GM12878 (cell line): ENCODE measurements at regions not wholly inside any gene's neighbourhood (a gene's known extent, or its start where the extent isn't known, plus 50 kb on each side); places are given as distances from the start of the nearest gene placed in this dataset.

Experiments
- ATAC-seq: fragments of 200-7000 bp; cut with Tn5 transposase; 3 replicates; pipeline ENCODE4 v1.9.1; 2020; ENCODE audit warnings: mild to moderate bottlenecking, moderate library complexity
- BruUV-seq: library from RNA; stranded (reverse); fragments of 400-500 nt; replicated peaks from 2 replicates; lab custom pipeline; 2021; lab: Mats Ljungman, UMichigan
- CTCF ChIA-PET: fragments of 300-600 bp; sonication (Branson Sonifier 250); formaldehyde crosslinking; extraction: SDS; loops from one replicate; lab custom pipeline; 2021; ENCODE audit warnings: inconsistent platforms; lab: Yijun Ruan, JAX
- POLR2A ChIA-PET: fragments of 350-600 bp; formaldehyde crosslinking; extraction: SDS; loops from one replicate; lab custom pipeline; 2021; ENCODE audit warnings: inconsistent platforms; lab: Charles Lee
- RAD21 ChIA-PET: fragments of 300-600 bp; sonication (Branson Sonifier 250); formaldehyde crosslinking; loops from one replicate; lab custom pipeline; 2023; ENCODE audit warnings: antibody characterized with exemption; ENCODE audit not compliant: unreplicated experiment; lab: Charles Lee
- SMC1A ChIA-PET: fragments of 300-600 bp; sonication (Branson Sonifier 250); formaldehyde crosslinking; loops from one replicate; lab custom pipeline; 2023; ENCODE audit not compliant: unreplicated experiment, uncharacterized antibody; lab: Charles Lee
- DNase-seq: peaks from one replicate; pipeline ENCODE4 v3.0.0-alpha.2; 2011; ENCODE audit warnings: low read depth, low spot score
- FAIRE-seq: peaks from 3 replicates; lab custom pipeline; 2011; peaks lifted over from hg19 to GRCh38; lab: Jason Lieb, UNC
- H2AFZ ChIP-seq: 2 replicates; pipeline ENCODE4 v1.6.0; 2011; ENCODE audit warnings: low read depth, low read length, control low read depth; ENCODE audit not compliant: control insufficient read depth
- H3K27ac ChIP-seq: 2 replicates; pipeline ENCODE4 v1.5.1; 2011; ENCODE audit warnings: control low read depth; ENCODE audit not compliant: control insufficient read depth, insufficient read depth
- H3K27me3 ChIP-seq, 2 experiments: replicated peaks in 1 of 2; 2 replicates each; pipeline versions ENCODE4 v1.6.0 to v1.6.1; 2011; ENCODE audit warnings: low read length in 1 of 2; ENCODE audit not compliant: control insufficient read depth in 2 of 2, insufficient read depth in 2 of 2
- H3K36me3 ChIP-seq, 2 experiments: 2 replicates each; pipeline ENCODE4 v1.5.1; 2011; ENCODE audit warnings: low read length in 1 of 2; ENCODE audit not compliant: control insufficient read depth in 2 of 2, insufficient read depth in 2 of 2
- H3K4me1 ChIP-seq: 2 replicates; pipeline ENCODE4 v1.6.1; 2011; ENCODE audit warnings: mild to moderate bottlenecking, low read length, moderate library complexity, mixed read lengths; ENCODE audit not compliant: control insufficient read depth, insufficient read depth
- H3K4me2 ChIP-seq: 2 replicates; pipeline ENCODE4 v1.6.0; 2011; ENCODE audit warnings: control low read depth; ENCODE audit not compliant: control insufficient read depth, insufficient read depth
- H3K4me3 ChIP-seq: fragments of 200-600 bp; sonication (generic); 2 replicates; pipeline ENCODE4 v1.5.1; 2016
- H3K79me2 ChIP-seq: 2 replicates; pipeline ENCODE4 v1.6.0; 2011; ENCODE audit warnings: low read length; ENCODE audit not compliant: control insufficient read depth, insufficient read depth
- H3K9ac ChIP-seq: 2 replicates; pipeline ENCODE4 v1.8.0; 2011; ENCODE audit warnings: low read length, control low read depth, mixed read lengths; ENCODE audit not compliant: control insufficient read depth, insufficient read depth
- H3K9me3 ChIP-seq: replicated peaks from 3 replicates; pipeline ENCODE4 v1.5.1; 2011; ENCODE audit warnings: mild to moderate bottlenecking, low read length; ENCODE audit not compliant: control insufficient read depth, insufficient read depth
- H4K20me1 ChIP-seq: 2 replicates; pipeline ENCODE4 v1.6.0; 2011; ENCODE audit not compliant: control insufficient read depth, insufficient read depth
- ATF2 ChIP-seq: IDR thresholded peaks from 2 replicates; pipeline ENCODE4 v1.6.1; 2012; ENCODE audit warnings: low read length, inconsistent platforms
- BCL3 ChIP-seq: IDR thresholded peaks from 2 replicates; pipeline ENCODE4 v1.6.1; 2011; ENCODE audit warnings: borderline replicate concordance, low read depth, mild to moderate bottlenecking, moderate library complexity, low read length; ENCODE audit not compliant: insufficient read depth, poor library complexity, severe bottlenecking
- BMI1 ChIP-seq: fragments of 450-650 bp; IDR thresholded peaks from 2 replicates; pipeline ENCODE4 v1.6.1; 2016; ENCODE audit warnings: mild to moderate bottlenecking, moderate library complexity, borderline replicate concordance
- CBX3 ChIP-seq: fragments of 200-600 bp; sonication (generic); IDR thresholded peaks from 2 replicates; pipeline ENCODE4 v1.6.1; 2016; ENCODE audit warnings: low read depth, borderline replicate concordance
- EZH2 ChIP-seq: IDR thresholded peaks from 2 replicates; pipeline ENCODE4 v1.6.1; 2012; ENCODE audit warnings: low read depth, mild to moderate bottlenecking, control low read depth, inconsistent platforms, low read length, borderline replicate concordance; ENCODE audit not compliant: control insufficient read depth
- FOXM1 ChIP-seq: IDR thresholded peaks from 2 replicates; pipeline ENCODE4 v1.6.1; 2012; ENCODE audit warnings: low read depth, mild to moderate bottlenecking, inconsistent platforms, low read length, moderate library complexity
- HDAC6 ChIP-seq: fragments of 200-600 bp; sonication (generic); IDR thresholded peaks from one replicate; pipeline ENCODE4 v1.8.0; 2017; ENCODE audit warnings: antibody characterized with exemption; ENCODE audit not compliant: unreplicated experiment
- KLF5 ChIP-seq: fragments of 450-650 bp; IDR thresholded peaks from 2 replicates; pipeline ENCODE4 v1.6.1; 2014; ENCODE audit warnings: mild to moderate bottlenecking; ENCODE audit not compliant: partially characterized antibody
- RAD21 ChIP-seq: IDR thresholded peaks from 2 replicates; pipeline ENCODE4 v1.6.1; 2011; ENCODE audit warnings: mild to moderate bottlenecking, low read depth, low read length, moderate library complexity; ENCODE audit not compliant: insufficient read depth
- RAD51 ChIP-seq: fragments of 450-650 bp; IDR thresholded peaks from 2 replicates; pipeline ENCODE4 v1.6.1; 2016; ENCODE audit warnings: moderate library complexity, mild to moderate bottlenecking, inconsistent platforms
- SMAD5 ChIP-seq: IDR thresholded peaks from 2 replicates; pipeline ENCODE4 v1.6.1; 2016; ENCODE audit warnings: antibody characterized with exemption, low read depth
- SMC3 ChIP-seq: IDR thresholded peaks from 2 replicates; pipeline ENCODE4 v1.6.1; 2011; ENCODE audit warnings: low read length, improper control_type of control experiment, borderline replicate concordance
- SREBF1 ChIP-seq: IDR thresholded peaks from 2 replicates; pipeline ENCODE4 v1.6.1; 2012; ENCODE audit warnings: mild to moderate bottlenecking, low read length
- SREBF2 ChIP-seq: IDR thresholded peaks from 2 replicates; pipeline ENCODE4 v1.6.1; 2012; ENCODE audit warnings: mild to moderate bottlenecking, low read length
- SRF ChIP-seq, 2 experiments: IDR thresholded peaks; 2 replicates each; pipeline ENCODE4 v1.6.1; 2011; ENCODE audit warnings: low read depth in 2 of 2, low read length in 2 of 2, mild to moderate bottlenecking in 1 of 2, moderate library complexity in 1 of 2
- SUPT20H ChIP-seq: IDR thresholded peaks from 2 replicates; pipeline ENCODE4 v1.6.1; 2011; ENCODE audit warnings: low read depth, mild to moderate bottlenecking, low read length, moderate library complexity, borderline replicate concordance; ENCODE audit not compliant: control insufficient read depth
- SUZ12 ChIP-seq: fragments of 200-600 bp; sonication (generic); IDR thresholded peaks from one replicate; pipeline ENCODE4 v1.6.1; 2018; ENCODE audit warnings: antibody characterized with exemption, mild to moderate bottlenecking; ENCODE audit not compliant: unreplicated experiment
- WGBS: methylation state at CpG from one replicate; pipeline ENCODE4 v1.1.6; 2016; ENCODE audit warnings: low lambda C conversion rate; ENCODE audit not compliant: insufficient replicate concordance, insufficient coverage; ENCODE audit errors: missing lambda C conversion rate; 5-methylcytosine and 5-hydroxymethylcytosine counted together
- in situ Hi-C: fragments of 300-500 bp; cut with MboI; formaldehyde crosslinking; loops from 9 replicates; pipeline ENCODE4 v1.14.3; 2018; ENCODE audit warnings: mixed read lengths
- intact Hi-C: fragments of 100-400 bp; cut with micrococcal nuclease; formaldehyde crosslinking; loops from one replicate; pipeline ENCODE4 v1.14.2; 2022; ENCODE audit not compliant: unreplicated experiment

GRCh38 chr7:112892263-112892662 is 102.1 kb upstream of the TMEM168 start:
- Histone ChIP-seq H3K36me3 (no peaks in the 10 kb centered on the region; a peak in 1 of 4 replicates), H3K9ac (no peak overlapping the region), H3K79me2 (no peaks in the 10 kb centered on the region), H3K4me1 (no peaks in the 10 kb centered on the region), H3K9me3 (no peaks in the 10 kb centered on the region), H3K4me2 (no peak overlapping the region), H4K20me1 (no peaks in the 10 kb centered on the region), H3K27me3 (no peaks in the 10 kb centered on the region), H3K4me3 (no peak overlapping the region), H2AFZ (no peak overlapping the region), H3K27ac (no peak overlapping the region)
- RAD21 ChIA-PET = no interaction called here
- FAIRE-seq = no peak
- POLR2A ChIA-PET = no interaction called here
- intact Hi-C loops (loop anchor here (10.0 kb wide), 1 partner anchor 1157 kb away; no protein-coding TSS in a partner anchor), in situ Hi-C loops (loop anchor here (5.0 to 25.0 kb wide), 2 partner anchors 335 to 1130 kb away; no protein-coding TSS in a partner anchor)
- TF ChIP-seq BMI1 = no peak
- TF ChIP-seq SUZ12 = no peak
- no peak for TF ChIP-seq SREBF1
- TF ChIP-seq SRF (IDR thresholded peaks at IDR 0.05; ENCODE audit: low read depth in 2 of 2, low read length in 2 of 2) = no peak
- TF ChIP-seq FOXM1 = no peak
- TF ChIP-seq SMAD5 = no peak
- no peak for TF ChIP-seq RAD51
- no peak for TF ChIP-seq KLF5
- TF ChIP-seq SREBF2 = no peak
- TF ChIP-seq ATF2 = no peak
- TF ChIP-seq CBX3 = no peak
- no peak for TF ChIP-seq SUPT20H
- TF ChIP-seq EZH2 = no peak
- no peak for TF ChIP-seq HDAC6
- TF ChIP-seq BCL3 = no peak
- TF ChIP-seq RAD21 = no peak
- no peak for TF ChIP-seq SMC3
- CTCF ChIA-PET = interaction anchor here (0.9 kb wide), 1 partner anchor 10 kb away, joined by 4 read pairs; no protein-coding TSS in a partner anchor
- BruUV-seq = no TSS peak
- WGBS = 100% methylated on average over 2 of the region's 2 CpGs
- ATAC-seq = no peak
- SMC1A ChIA-PET = no interaction called here
- no peak for DNase-seq
